NCI-H2227 treated with DMSO at 0.1 percent for 48 hours (cell line): ENCODE measurements at regions not wholly inside any gene's neighbourhood (a gene's known extent, or its start where the extent isn't known, plus 50 kb on each side); places are given as distances from the start of the nearest gene placed in this dataset.

Experiments
- DNase-seq: peaks from one replicate; lab custom pipeline; 2025; lab: John Stamatoyannopoulos, UW

- DNase-seq = no peak
Measured at GRCh38 chr9:27749838-27750237, 176.6 kb upstream of the C9orf72 start.

- DNase-seq = no peak
Measured at GRCh38 chr9:27750566-27750965, 177.3 kb upstream of the C9orf72 start.

GRCh38 chr9:27752069-27752468, 178.8 kb upstream of the C9orf72 start:
- no peak for DNase-seq

GRCh38 chr9:27755846-27756245, 182.6 kb upstream of the C9orf72 start:
- DNase-seq = no peak

- no peak for DNase-seq
Measured at GRCh38 chr9:27756418-27756817, 183.1 kb upstream of the C9orf72 start.

GRCh38 chr9:27763831-27764230, 190.6 kb upstream of the C9orf72 start:
- DNase-seq = no peak

- DNase-seq = no peak
Measured at GRCh38 chr9:27765266-27766072, 192.2 kb upstream of the C9orf72 start.

GRCh38 chr9:27766073-27766835, 193.0 kb upstream of the C9orf72 start:
- DNase-seq = no peak

- DNase-seq = no peak
Measured at GRCh38 chr9:27768781-27769180, 195.5 kb upstream of the C9orf72 start.

GRCh38 chr9:27770541-27770940, 197.3 kb upstream of the C9orf72 start:
- DNase-seq = no peak

- no peak for DNase-seq
Measured at GRCh38 chr9:27771803-27772545, 198.7 kb upstream of the C9orf72 start.

- DNase-seq = no peak
Measured at GRCh38 chr9:27784847-27785713, 211.8 kb upstream of the C9orf72 start.

- DNase-seq = no peak
Measured at GRCh38 chr9:27785714-27786100, 212.4 kb upstream of the C9orf72 start.

- no peak for DNase-seq
Measured at GRCh38 chr9:27787891-27788290, 214.6 kb upstream of the C9orf72 start.

- DNase-seq = no peak
Measured at GRCh38 chr9:27791311-27791710, 218.0 kb upstream of the C9orf72 start.

- DNase-seq = no peak
Measured at GRCh38 chr9:27792971-27793689, 219.8 kb upstream of the C9orf72 start.

- DNase-seq = no peak
Measured at GRCh38 chr9:27799326-27799725, 226.0 kb upstream of the C9orf72 start.

GRCh38 chr9:27800159-27800558, 226.9 kb upstream of the C9orf72 start:
- no peak for DNase-seq

- DNase-seq = no peak
Measured at GRCh38 chr9:27800692-27801370, 227.6 kb upstream of the C9orf72 start.

GRCh38 chr9:27801545-27801944, 228.3 kb upstream of the C9orf72 start:
- no peak for DNase-seq
